Keratinocyte (primary cell): ENCODE measurements at regions not wholly inside any gene's neighbourhood (a gene's known extent, or its start where the extent isn't known, plus 50 kb on each side); places are given as distances from the start of the nearest gene placed in this dataset.

ENCODE experiments used
- DNase-seq: peaks from one replicate; pipeline ENCODE4 v3.0.0-alpha.2; 2011; ENCODE audit warnings: low read depth, missing footprints, low spot score
- FAIRE-seq: peaks from 2 replicates; lab custom pipeline; 2011; peaks lifted over from hg19 to GRCh38; lab: Jason Lieb, UNC
- H2AFZ ChIP-seq: 2 replicates; pipeline ENCODE4 v1.6.0; 2012; ENCODE audit warnings: low read length, control low read depth, inconsistent platforms; ENCODE audit not compliant: control insufficient read depth
- H3K27ac ChIP-seq: 2 replicates; pipeline ENCODE4 v1.5.1; 2011; ENCODE audit warnings: low read length; ENCODE audit not compliant: control insufficient read depth, insufficient read depth
- H3K27me3 ChIP-seq: 3 replicates; pipeline ENCODE4 v1.6.0; 2011; ENCODE audit warnings: low read length; ENCODE audit not compliant: control insufficient read depth, insufficient read depth; ENCODE audit errors: extremely low read depth
- H3K36me3 ChIP-seq, 2 experiments: 2 replicates in 1 of 2; 3 replicates in 1 of 2; pipeline ENCODE4 v1.5.1; 2011; ENCODE audit warnings: low read length in 2 of 2, mild to moderate bottlenecking in 1 of 2; ENCODE audit not compliant: control insufficient read depth in 2 of 2, insufficient read depth in 2 of 2; ENCODE audit errors: extremely low read depth in 1 of 2
- H3K4me1 ChIP-seq: 3 replicates; pipeline ENCODE4 v1.5.1; 2011; ENCODE audit warnings: low read length; ENCODE audit not compliant: control insufficient read depth, insufficient read depth; ENCODE audit errors: extremely low read depth
- H3K4me2 ChIP-seq: 3 replicates; pipeline ENCODE4 v1.6.0; 2011; ENCODE audit warnings: low read depth, low read length; ENCODE audit not compliant: control insufficient read depth, insufficient read depth; ENCODE audit errors: extremely low read depth
- H3K4me3 ChIP-seq, 3 experiments: fragments of 200-600 bp in 1 of 3; sonication (generic) in 1 of 3; 2 replicates in 2 of 3; 3 replicates in 1 of 3; pipeline ENCODE4 v1.5.1; 2011 to 2016; ENCODE audit warnings: low read length in 3 of 3, mild to moderate bottlenecking in 3 of 3, control low read depth in 2 of 3, inconsistent platforms in 1 of 3, low read depth in 1 of 3, mixed read lengths in 1 of 3, mixed run types in 1 of 3, moderate library complexity in 1 of 3; ENCODE audit not compliant: control insufficient read depth in 2 of 3, insufficient read depth in 2 of 3; ENCODE audit errors: extremely low read depth in 1 of 3
- H3K79me2 ChIP-seq: 2 replicates; pipeline ENCODE4 v1.6.0; 2012; ENCODE audit warnings: low read length; ENCODE audit not compliant: control insufficient read depth, insufficient read depth
- H3K9ac ChIP-seq: 3 replicates; pipeline ENCODE4 v1.6.0; 2011; ENCODE audit warnings: low read length; ENCODE audit not compliant: control insufficient read depth, insufficient read depth; ENCODE audit errors: extremely low read depth
- H3K9me1 ChIP-seq: 3 replicates; pipeline ENCODE4 v1.6.0; 2011; ENCODE audit warnings: low read length; ENCODE audit not compliant: control insufficient read depth, insufficient read depth; ENCODE audit errors: extremely low read depth
- H3K9me3 ChIP-seq: 2 replicates; pipeline ENCODE4 v1.5.1; 2012; ENCODE audit warnings: low read depth, low read length; ENCODE audit not compliant: control insufficient read depth
- H4K20me1 ChIP-seq: 3 replicates; pipeline ENCODE4 v1.6.0; 2011; ENCODE audit warnings: low read length; ENCODE audit not compliant: control insufficient read depth, insufficient read depth; ENCODE audit errors: extremely low read depth
- CTCF ChIP-seq, 3 experiments: IDR thresholded peaks in 1 of 3; conservative IDR thresholded peaks in 1 of 3; optimal IDR thresholded peaks in 1 of 3; 2 replicates in 2 of 3; 3 replicates in 1 of 3; pipeline versions ENCODE3 to v1.5.1; 2011; ENCODE audit warnings: low read length in 3 of 3, mild to moderate bottlenecking in 3 of 3, moderate library complexity in 2 of 3, control low read depth in 1 of 3, inconsistent platforms in 1 of 3; ENCODE audit not compliant: insufficient read depth in 2 of 3; ENCODE audit errors: extremely low read depth in 1 of 3
- EZH2 ChIP-seq: IDR thresholded peaks from one replicate; pipeline ENCODE4 v1.6.1; 2012; ENCODE audit warnings: inconsistent platforms, mild to moderate bottlenecking, low read length, moderate library complexity
- dilution Hi-C: fragments of 300-500 bp; cut with MboI; formaldehyde crosslinking; loops from one replicate; pipeline ENCODE4 v1.7.0; 2020; ENCODE audit warnings: low sequenced_read_pairs; ENCODE audit not compliant: extremely low pct_ligation_motif_present

GRCh38 chr9:2300325-2300724 lies 285.2 kb downstream of the SMARCA2 start:
- Histone ChIP-seq H3K9me1 (no peaks in the 10 kb centered on the region), H3K36me3 (no peaks in the 10 kb centered on the region), H3K27me3 (no peaks in the 10 kb centered on the region), H3K79me2 (no peaks in the 10 kb centered on the region), H3K4me2 (no peak overlapping the region), H4K20me1 (no peaks in the 10 kb centered on the region), H3K9ac (no peak overlapping the region), H3K27ac (no peak overlapping the region), H3K4me1 (no peaks in the 10 kb centered on the region), H2AFZ (no peak overlapping the region), H3K4me3 (no peak overlapping the region), H3K9me3 (no peaks in the 10 kb centered on the region)
- FAIRE-seq (no peak), DNase-seq (no peak)
- dilution Hi-C loops: no loop called here
- no peak for TF ChIP-seq CTCF (optimal IDR thresholded peaks at IDR 0.05 in 1 of 3, IDR thresholded peaks at IDR 0.05 in 1 of 3, conservative IDR thresholded peaks at IDR 0.05 in 1 of 3; ENCODE audit: extremely low read depth in 1 of 3, insufficient read depth in 2 of 3, low read length in 3 of 3)
- TF ChIP-seq EZH2: no peak

- dilution Hi-C loops: no loop called here
- no peak overlapping the region for H3K27ac ChIP-seq
- H3K36me3 ChIP-seq: no peaks in the 10 kb centered on the region
Measured at GRCh38 chr9:2302606-2303005, 287.5 kb downstream of the SMARCA2 start.

More at GRCh38 chr9:2302606-2303005, 287.5 kb downstream of the SMARCA2 start:
- Histone ChIP-seq H3K4me1 (no peaks in the 10 kb centered on the region), H3K79me2 (no peaks in the 10 kb centered on the region), H3K9me1 (no peaks in the 10 kb centered on the region), H3K9me3 (no peaks in the 10 kb centered on the region), H3K9ac (no peak overlapping the region), H3K4me2 (no peak overlapping the region), H3K27me3 (no peaks in the 10 kb centered on the region), H2AFZ (no peak overlapping the region), H4K20me1 (no peaks in the 10 kb centered on the region), H3K4me3 (no peak overlapping the region)
- FAIRE-seq (no peak), DNase-seq (no peak)
- TF ChIP-seq EZH2 (no peak), CTCF (optimal IDR thresholded peaks at IDR 0.05 in 1 of 3, IDR thresholded peaks at IDR 0.05 in 1 of 3, conservative IDR thresholded peaks at IDR 0.05 in 1 of 3; ENCODE audit: extremely low read depth in 1 of 3, insufficient read depth in 2 of 3, low read length in 3 of 3) (no peak)
